Stomach (tissue), 8 donors: ENCODE measurements at regions not wholly inside any gene's neighbourhood (a gene's known extent, or its start where the extent isn't known, plus 50 kb on each side); places are given as distances from the start of the nearest gene placed in this dataset.

Source experiments
- DNase-seq, 2 donors: peaks; one replicate each; pipeline versions ENCODE4 v3.0.0 to v3.0.0-alpha.2; 2013 to 2019
- H3K27ac ChIP-seq, 5 donors: fragments of 200-600 bp in 4 of 5; sonication (generic) in 4 of 5; one replicate each; pipeline ENCODE4 v1.5.1; 2013 to 2019; ENCODE audit warnings: mild to moderate bottlenecking in 1 of 5, moderate library complexity in 1 of 5
- H3K27me3 ChIP-seq, 3 donors: fragments of 200-600 bp; sonication (generic); one replicate each; pipeline ENCODE4 v1.5.1; 2017 to 2019; ENCODE audit warnings: mixed run types in 1 of 3
- H3K36me3 ChIP-seq, 4 donors: fragments of 200-600 bp; sonication (generic); 1 replicate in 3 of 4; 2 replicates in 1 of 4; pipeline ENCODE4 v1.5.1; 2016 to 2019
- H3K4me1 ChIP-seq, 4 donors: fragments of 200-600 bp; sonication (generic); one replicate each; pipeline ENCODE4 v1.5.1; 2016 to 2019
- H3K4me3 ChIP-seq, 4 donors: fragments of 200-600 bp; sonication (generic) in 3 of 4; one replicate each; pipeline ENCODE4 v1.5.1; 2016 to 2019; ENCODE audit warnings: mild to moderate bottlenecking in 1 of 4
- H3K9me3 ChIP-seq, 4 donors: fragments of 200-600 bp; sonication (generic); one replicate each; pipeline ENCODE4 v1.5.1; 2016 to 2019
- EP300 ChIP-seq: sonication (generic); formaldehyde crosslinking; IDR thresholded peaks from one replicate; pipeline ENCODE4 v1.6.1; 2017; ENCODE audit warnings: antibody characterized with exemption
- POLR2A ChIP-seq, 4 donors: fragments of 450-650 bp; IDR thresholded peaks; one replicate each; pipeline ENCODE4 v1.6.1; 2016; ENCODE audit warnings: antibody characterized with exemption in 4 of 4, control low read depth in 2 of 4, mild to moderate bottlenecking in 1 of 4, moderate library complexity in 1 of 4
- POLR2AphosphoS5 ChIP-seq, 3 donors: sonication (generic); formaldehyde crosslinking; IDR thresholded peaks; one replicate each; pipeline ENCODE4 v1.6.1; 2016; ENCODE audit warnings: antibody characterized with exemption in 3 of 3
- WGBS, 5 donors: extraction: QIAGEN DNeasy Blood & Tissue Kit in 3 of 5; methylation state at CpG; one replicate each; pipeline versions ENCODE4 v1.1.5 to v1.1.7; 2013 to 2018; 5-methylcytosine and 5-hydroxymethylcytosine counted together
- intact Hi-C: fragments of 100-400 bp; cut with DNase I; formaldehyde crosslinking; loops from one replicate; pipeline ENCODE4 v1.15.1; 2023; ENCODE audit warnings: low total_unique reads
- TF ChIP-seq, protein P1 (sequence below), 7 experiments: fragments of 450-650 bp in 4 of 7; fragments of 200-600 bp in 3 of 7; sonication (generic) in 3 of 7; IDR thresholded peaks; one replicate each; pipeline ENCODE4 v1.5.1; 2016 to 2019; ENCODE audit warnings: antibody characterized with exemption in 7 of 7, control low read depth in 2 of 7, mild to moderate bottlenecking in 1 of 7
- donor health status: healthy with polysubstance abuse.
- donor health status: Bipolar disorder and iron deficiency.
- donor health status: healthy.

DNA sequence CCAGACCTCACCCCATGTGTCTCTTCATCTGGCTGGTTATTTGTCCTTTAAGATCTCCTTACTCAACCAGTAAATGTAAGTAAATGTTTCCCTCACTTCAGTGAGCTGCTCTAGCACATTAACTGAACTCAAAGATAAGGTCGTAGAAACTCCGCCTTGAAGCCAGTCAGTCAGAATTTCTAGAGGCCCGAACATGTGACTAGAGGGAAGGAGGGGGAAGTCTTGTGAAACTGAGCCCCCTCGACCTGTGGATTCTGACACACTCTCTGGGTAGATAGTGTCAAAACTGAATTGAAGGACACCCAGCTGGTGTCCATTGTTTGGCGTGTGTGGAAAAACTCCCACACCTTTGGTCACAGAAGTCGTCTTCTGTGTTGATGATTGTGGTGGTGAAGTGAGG is 933.9 kb downstream of the ADGRL3 start:
- TF ChIP-seq, protein P1, sequence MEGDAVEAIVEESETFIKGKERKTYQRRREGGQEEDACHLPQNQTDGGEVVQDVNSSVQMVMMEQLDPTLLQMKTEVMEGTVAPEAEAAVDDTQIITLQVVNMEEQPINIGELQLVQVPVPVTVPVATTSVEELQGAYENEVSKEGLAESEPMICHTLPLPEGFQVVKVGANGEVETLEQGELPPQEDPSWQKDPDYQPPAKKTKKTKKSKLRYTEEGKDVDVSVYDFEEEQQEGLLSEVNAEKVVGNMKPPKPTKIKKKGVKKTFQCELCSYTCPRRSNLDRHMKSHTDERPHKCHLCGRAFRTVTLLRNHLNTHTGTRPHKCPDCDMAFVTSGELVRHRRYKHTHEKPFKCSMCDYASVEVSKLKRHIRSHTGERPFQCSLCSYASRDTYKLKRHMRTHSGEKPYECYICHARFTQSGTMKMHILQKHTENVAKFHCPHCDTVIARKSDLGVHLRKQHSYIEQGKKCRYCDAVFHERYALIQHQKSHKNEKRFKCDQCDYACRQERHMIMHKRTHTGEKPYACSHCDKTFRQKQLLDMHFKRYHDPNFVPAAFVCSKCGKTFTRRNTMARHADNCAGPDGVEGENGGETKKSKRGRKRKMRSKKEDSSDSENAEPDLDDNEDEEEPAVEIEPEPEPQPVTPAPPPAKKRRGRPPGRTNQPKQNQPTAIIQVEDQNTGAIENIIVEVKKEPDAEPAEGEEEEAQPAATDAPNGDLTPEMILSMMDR (IDR thresholded peaks at IDR 0.05): no peak
- TF ChIP-seq POLR2A (IDR thresholded peaks at IDR 0.05) (no peak), POLR2AphosphoS5 (IDR thresholded peaks at IDR 0.05) (no peak), EP300 (no peak)
- Histone ChIP-seq H3K4me1 (peaks cover 0 to 8% (median 0%) of the 10 kb centered on the region in 4 donors), H3K36me3 (no peaks in the 10 kb centered on the region), H3K9me3 (peaks cover 0 to 5% (median 0%) of the 10 kb centered on the region in 4 donors), H3K27ac (peak overlapping the region in 1 of 5 donors; percentile 67), H3K27me3 (no peaks in the 10 kb centered on the region), H3K4me3 (no peak overlapping the region)
- intact Hi-C loops: no loop called here
- no peak for DNase-seq
- 52 to 77% (median 66%) methylated on average over 6 of the region's 6 CpGs for WGBS, 5 donors

DNA sequence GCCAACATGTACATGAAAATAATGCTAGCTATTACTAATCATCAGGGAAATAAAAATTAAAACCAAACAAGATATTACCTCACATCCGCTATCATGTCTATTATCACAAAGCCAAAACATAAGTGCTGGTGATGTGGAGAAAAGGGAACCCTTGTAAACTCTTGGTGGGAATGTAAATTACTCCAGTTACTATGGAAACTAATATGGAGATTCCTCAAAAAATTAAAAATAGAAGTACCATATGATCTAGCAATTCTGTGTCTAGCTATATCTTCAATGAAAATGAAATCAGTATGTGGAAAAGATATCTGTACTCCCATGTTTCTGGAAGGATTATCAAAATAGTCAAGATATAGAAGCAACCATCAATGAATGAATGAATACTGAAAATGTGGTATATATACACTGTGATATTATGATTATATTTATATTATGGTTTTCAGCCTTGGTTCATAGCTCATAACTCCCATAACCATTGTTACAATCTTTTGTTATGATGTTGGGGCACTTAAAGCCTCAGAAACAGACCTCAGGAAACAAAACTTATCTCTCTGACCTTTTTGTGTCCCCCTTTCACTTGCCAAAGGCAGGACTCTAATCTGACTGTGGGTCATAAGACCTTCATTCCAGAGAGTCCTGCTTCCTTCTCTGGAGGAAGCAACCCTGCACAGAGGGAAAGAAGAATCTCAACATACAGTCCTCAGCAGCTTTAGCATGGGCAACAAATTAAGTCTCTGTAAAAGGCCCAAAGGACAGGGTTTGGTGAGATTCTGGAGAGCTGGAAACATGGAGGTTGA is 933.2 kb downstream of the ADGRL3 start:
- TF ChIP-seq EP300: no peak
- peak in 1 of 3 donors; percentile 59 for TF ChIP-seq POLR2AphosphoS5 (IDR thresholded peaks at IDR 0.05)
- Histone ChIP-seq H3K4me1 (peaks cover 0 to 8% (median 0%) of the 10 kb centered on the region in 4 donors), H3K4me3 (no peak overlapping the region), H3K36me3 (no peaks in the 10 kb centered on the region), H3K9me3 (peaks cover 0 to 5% (median 0%) of the 10 kb centered on the region in 4 donors), H3K27me3 (no peaks in the 10 kb centered on the region), H3K27ac (peak overlapping the region in 1 of 5 donors; percentile 67)
- WGBS, 5 donors: 96 to 98% (median 98%) methylated on average over 1 of the region's 1 CpG
- intact Hi-C loops: no loop called here
- DNase-seq: no peak

DNA sequence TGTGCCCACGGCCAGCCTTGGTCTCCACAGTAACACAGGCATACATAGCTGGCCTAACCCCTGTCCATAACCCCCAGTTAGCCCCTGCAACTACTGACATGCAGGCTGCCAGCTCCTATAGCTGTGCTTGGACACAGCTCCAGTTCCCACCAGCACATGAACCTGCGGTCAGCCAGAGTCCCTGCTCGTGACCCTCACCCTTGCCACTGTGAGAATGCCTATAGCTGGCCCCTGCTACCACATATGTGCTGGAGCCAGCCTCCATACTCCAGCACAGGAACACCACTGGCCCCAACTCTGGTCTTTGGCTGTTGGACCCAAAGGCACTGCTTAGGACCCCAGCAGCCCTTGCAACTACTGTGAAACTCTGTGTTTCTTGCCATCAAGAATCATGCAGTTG is 930.9 kb downstream of the ADGRL3 start:
- TF ChIP-seq POLR2A (IDR thresholded peaks at IDR 0.05): no peak
- TF ChIP-seq EP300: no peak
- TF ChIP-seq, protein P1 (IDR thresholded peaks at IDR 0.05): no peak
- TF ChIP-seq POLR2AphosphoS5 (IDR thresholded peaks at IDR 0.05): no peak
- intact Hi-C loops: no loop called here

DNA sequence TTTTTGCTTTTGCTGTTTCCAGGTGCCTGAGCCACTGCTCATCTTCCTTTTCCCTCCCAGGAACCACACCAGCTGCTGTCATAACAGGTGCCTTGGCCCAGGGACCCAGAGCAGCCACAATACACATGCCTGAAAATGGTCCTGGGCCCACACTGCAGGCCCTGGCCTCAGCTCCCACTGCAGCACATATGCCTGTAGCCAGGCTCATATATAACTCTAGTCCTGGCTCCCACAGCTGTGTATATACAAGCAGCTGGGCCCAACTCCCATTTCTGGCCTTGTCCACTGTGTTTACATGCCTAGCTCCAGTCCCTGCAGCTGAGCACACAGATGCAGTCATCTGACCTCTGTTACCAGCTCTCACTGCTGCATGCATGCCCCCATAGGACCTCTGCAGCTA is 930.5 kb downstream of the ADGRL3 start:
- intact Hi-C loops: no loop called here
- no peaks in the 10 kb centered on the region for H3K36me3 ChIP-seq
- peaks cover 0 to 5% (median 0%) of the 10 kb centered on the region in 4 donors for H3K9me3 ChIP-seq
- no peak overlapping the region for H3K27ac ChIP-seq
- TF ChIP-seq POLR2AphosphoS5 (IDR thresholded peaks at IDR 0.05): no peak
- TF ChIP-seq, protein P1 (IDR thresholded peaks at IDR 0.05): no peak
- TF ChIP-seq EP300: no peak
- no peak for TF ChIP-seq POLR2A (IDR thresholded peaks at IDR 0.05)
- peak in 1 of 2 donors; percentile 24 for DNase-seq
- H3K4me3 ChIP-seq: no peak overlapping the region
- H3K4me1 ChIP-seq: peaks cover 0 to 8% (median 0%) of the 10 kb centered on the region in 4 donors
- no peaks in the 10 kb centered on the region for H3K27me3 ChIP-seq

More for the DNA sequence above, 930.9 kb downstream of the ADGRL3 start:
- no peaks in the 10 kb centered on the region for H3K27me3 ChIP-seq
- H3K36me3 ChIP-seq: no peaks in the 10 kb centered on the region
- H3K9me3 ChIP-seq: peaks cover 0 to 5% (median 0%) of the 10 kb centered on the region in 4 donors
- peaks cover 0 to 8% (median 0%) of the 10 kb centered on the region in 4 donors for H3K4me1 ChIP-seq
- no peak overlapping the region for H3K27ac ChIP-seq
- H3K4me3 ChIP-seq: no peak overlapping the region
- DNase-seq: no peak
- 56 to 90% (median 62%) methylated on average over 2 to 3 of the region's 3 CpGs for WGBS, 5 donors

DNA sequence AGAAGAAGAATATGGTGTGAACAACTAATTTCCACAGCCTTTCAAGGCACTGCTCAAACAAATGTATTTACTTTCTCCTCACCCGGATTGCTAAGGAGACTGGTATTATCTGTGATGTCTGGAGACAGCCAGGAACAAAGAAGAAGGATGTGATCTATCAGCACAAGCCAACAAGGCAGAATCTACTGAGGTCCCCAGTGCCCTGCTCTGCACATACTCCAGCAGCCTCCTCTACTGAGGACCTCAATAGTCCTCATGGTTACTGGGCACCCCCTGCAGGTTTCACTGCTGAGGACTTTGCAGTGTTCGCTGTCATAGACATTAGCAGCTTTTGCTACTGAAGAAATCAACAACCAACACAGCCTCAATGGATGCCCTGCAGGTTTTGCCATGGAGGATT is 930.1 kb downstream of the ADGRL3 start:
- TF ChIP-seq EP300 (no peak), POLR2A (IDR thresholded peaks at IDR 0.05) (no peak), POLR2AphosphoS5 (IDR thresholded peaks at IDR 0.05) (no peak)
- TF ChIP-seq, protein P1 (IDR thresholded peaks at IDR 0.05): no peak
- H3K27ac ChIP-seq: no peak overlapping the region
- no peak for DNase-seq
- peaks cover 0 to 8% (median 0%) of the 10 kb centered on the region in 4 donors for H3K4me1 ChIP-seq
- WGBS, 5 donors: 55 to 70% (median 63%) methylated on average over 2 of the region's 2 CpGs
- H3K36me3 ChIP-seq: no peaks in the 10 kb centered on the region
- no peaks in the 10 kb centered on the region for H3K27me3 ChIP-seq
- peaks cover 0 to 5% (median 0%) of the 10 kb centered on the region in 4 donors for H3K9me3 ChIP-seq
- intact Hi-C loops: no loop called here
- no peak overlapping the region for H3K4me3 ChIP-seq
